Fibroblast of skin of scalp (primary cell): ENCODE measurements at regions not wholly inside any gene's neighbourhood (a gene's known extent, or its start where the extent isn't known, plus 50 kb on each side); places are given as distances from the start of the nearest gene placed in this dataset.

Source experiments
- DNase-seq: peaks from one replicate; pipeline ENCODE4 v3.0.0-alpha.2; 2013

GRCh38 chr20:52242237-52243230 lies 51.0 kb upstream of the ZFP64 start:
- DNase-seq, result peak; percentile 30
